BLaER1 treated with 17β-estradiol and CSF1 and Interleukin-3, amounts not matched to agents 10 nM and 100 nM (cell line): ENCODE measurements at regions not wholly inside any gene's neighbourhood (a gene's known extent, or its start where the extent isn't known, plus 50 kb on each side); places are given as distances from the start of the nearest gene placed in this dataset.
A peak's percentile ranks its signal among the peaks of the same experiment; 100 is the strongest.

Source experiments
- H3K27ac ChIP-seq, 11 experiments: shearing (Covaris generic); formaldehyde crosslinking; 2 replicates each; pipeline ENCODE4 v1.8.1; 2022
- H3K27me3 ChIP-seq, 11 experiments: shearing (Covaris generic); formaldehyde crosslinking; 2 replicates each; pipeline ENCODE4 v1.8.1; 2022
- H3K36me3 ChIP-seq, 11 experiments: shearing (Covaris generic); formaldehyde crosslinking; 2 replicates each; pipeline ENCODE4 v1.8.1; 2022
- H3K4me1 ChIP-seq, 10 experiments: shearing (Covaris generic); formaldehyde crosslinking; 2 replicates each; pipeline ENCODE4 v1.8.1; 2022
- H3K4me2 ChIP-seq, 11 experiments: shearing (Covaris generic); formaldehyde crosslinking; 2 replicates each; pipeline ENCODE4 v1.8.1; 2022
- H3K4me3 ChIP-seq, 10 experiments: shearing (Covaris generic); formaldehyde crosslinking; 2 replicates each; pipeline ENCODE4 v1.8.1; 2022
- H3K9ac ChIP-seq, 11 experiments: shearing (Covaris generic); formaldehyde crosslinking; 2 replicates each; pipeline ENCODE4 v1.8.1; 2022
- H3K9me3 ChIP-seq, 11 experiments: shearing (Covaris generic); formaldehyde crosslinking; replicated peaks in 1 of 11; 2 replicates each; pipeline ENCODE4 v1.8.1; 2022
- H4K20me1 ChIP-seq, 11 experiments: shearing (Covaris generic); formaldehyde crosslinking; 2 replicates each; pipeline ENCODE4 v1.8.1; 2022
- Cebpa-rat ChIP-seq, 11 experiments: shearing (Covaris generic); IDR thresholded peaks; 2 replicates each; pipeline ENCODE4 v1.8.1; 2022

- H3K36me3 ChIP-seq, result peaks cover 23 to 92% (median 70%) of the 10 kb centered on the region in 11 experiments
- no peaks in the 10 kb centered on the region for H3K27me3 ChIP-seq
- TF ChIP-seq Cebpa-rat (IDR thresholded peaks at IDR 0.05), result no peak
- peak overlapping the region; percentile 74 to 88 (median 79) for H3K4me2 ChIP-seq
- H4K20me1 ChIP-seq, result no peaks in the 10 kb centered on the region
- H3K4me3 ChIP-seq, result peak overlapping the region; percentile 56 to 71 (median 62)
- H3K4me1 ChIP-seq, result peaks cover 0 to 15% (median 4%) of the 10 kb centered on the region in 10 experiments; a peak in 6 of 20 replicates
- peak overlapping the region in 7 of 11 experiments; percentile 21 to 78 (median 70); a peak in 12 of 22 replicates for H3K27ac ChIP-seq
- peak overlapping the region in 9 of 11 experiments; percentile 25 to 73 (median 64); a peak in 14 of 22 replicates for H3K9ac ChIP-seq
- H3K9me3 ChIP-seq, result peaks cover 21 to 43% (median 24%) of the 10 kb centered on the region in 11 experiments; a peak in 20 of 22 replicates
These were observed 220.3 kb downstream of the OR13H1 start for GRCh38 chrX:131764216-131764615.

GRCh38 chrX:131778269-131779218, 234.7 kb downstream of the OR13H1 start:
- H3K4me3 ChIP-seq, result peak overlapping the region; percentile 54 to 72 (median 58)
- TF ChIP-seq Cebpa-rat (IDR thresholded peaks at IDR 0.05), result no peak
- no peaks in the 10 kb centered on the region for H3K9me3 ChIP-seq
- peaks cover 0 to 4% (median 0%) of the 10 kb centered on the region in 11 experiments; a peak in 3 of 22 replicates for H4K20me1 ChIP-seq
- H3K36me3 ChIP-seq, result peaks cover 4 to 94% (median 76%) of the 10 kb centered on the region in 11 experiments; a peak in 20 of 22 replicates
- H3K4me2 ChIP-seq, result peak overlapping the region; percentile 59 to 85 (median 74)
- peak overlapping the region; percentile 81 to 93 (median 85) for H3K27ac ChIP-seq
- H3K4me1 ChIP-seq, result peaks cover 0 to 24% (median 13%) of the 10 kb centered on the region in 10 experiments; a peak in 14 of 20 replicates
- peaks cover 15 to 32% (median 23%) of the 10 kb centered on the region in 11 experiments for H3K27me3 ChIP-seq
- peak overlapping the region; percentile 77 to 87 (median 82) for H3K9ac ChIP-seq

GRCh38 chrX:131779306-131779705, 235.4 kb downstream of the OR13H1 start:
- Histone ChIP-seq H3K9me3 (no peaks in the 10 kb centered on the region), H3K27me3 (peaks cover 8 to 24% (median 16%) of the 10 kb centered on the region in 11 experiments), H3K4me2 (peak overlapping the region; percentile 59 to 85 (median 74)), H3K4me3 (peak overlapping the region; percentile 54 to 72 (median 58)), H3K27ac (peak overlapping the region; percentile 81 to 93 (median 85); a peak in 21 of 22 replicates), H3K9ac (peak overlapping the region; percentile 77 to 87 (median 82); a peak in 21 of 22 replicates), H3K36me3 (peaks cover 0 to 94% (median 76%) of the 10 kb centered on the region in 11 experiments; a peak in 20 of 22 replicates), H3K4me1 (peaks cover 4 to 28% (median 17%) of the 10 kb centered on the region in 10 experiments; a peak in 15 of 20 replicates), H4K20me1 (no peaks in the 10 kb centered on the region; a peak in 2 of 22 replicates)
- TF ChIP-seq Cebpa-rat (IDR thresholded peaks at IDR 0.05), result no peak

GRCh38 chrX:131779741-131780140, 235.9 kb downstream of the OR13H1 start:
- peak overlapping the region in 2 of 11 experiments; percentile 89 to 93; a peak in 2 of 22 replicates for H3K27ac ChIP-seq
- peak overlapping the region in 3 of 11 experiments; percentile 77 to 85 (median 81); a peak in 2 of 22 replicates for H3K9ac ChIP-seq
- H3K36me3 ChIP-seq, result peaks cover 0 to 94% (median 77%) of the 10 kb centered on the region in 11 experiments; a peak in 20 of 22 replicates
- H4K20me1 ChIP-seq, result no peaks in the 10 kb centered on the region; a peak in 2 of 22 replicates
- no peak for TF ChIP-seq Cebpa-rat (IDR thresholded peaks at IDR 0.05)
- H3K4me3 ChIP-seq, result no peak overlapping the region
- H3K4me2 ChIP-seq, result peak overlapping the region in 9 of 11 experiments; percentile 67 to 85 (median 75); a peak in 13 of 22 replicates
- H3K4me1 ChIP-seq, result peaks cover 4 to 28% (median 17%) of the 10 kb centered on the region in 10 experiments; a peak in 15 of 20 replicates
- H3K9me3 ChIP-seq, result no peaks in the 10 kb centered on the region
- peaks cover 4 to 20% (median 12%) of the 10 kb centered on the region in 11 experiments; a peak in 13 of 22 replicates for H3K27me3 ChIP-seq

- Histone ChIP-seq H3K4me1 (peaks cover 4 to 28% (median 17%) of the 10 kb centered on the region in 10 experiments; a peak in 15 of 20 replicates), H3K4me2 (peak overlapping the region in 5 of 11 experiments; percentile 40 to 77 (median 61); a peak in 5 of 22 replicates), H3K36me3 (peaks cover 0 to 91% (median 67%) of the 10 kb centered on the region in 11 experiments; a peak in 20 of 22 replicates), H4K20me1 (no peaks in the 10 kb centered on the region; a peak in 2 of 22 replicates), H3K4me3 (no peak overlapping the region), H3K9ac (no peak overlapping the region; a peak in 1 of 22 replicates), H3K9me3 (no peaks in the 10 kb centered on the region), H3K27ac (no peak overlapping the region), H3K27me3 (peaks cover 1 to 13% (median 8%) of the 10 kb centered on the region in 11 experiments; a peak in 21 of 22 replicates)
- TF ChIP-seq Cebpa-rat (IDR thresholded peaks at IDR 0.05), result no peak
These were observed 238.8 kb downstream of the OR13H1 start for GRCh38 chrX:131782646-131783045.

- Histone ChIP-seq H3K4me2 (peak overlapping the region; percentile 40 to 77 (median 63)), H3K27ac (peak overlapping the region in 4 of 11 experiments; percentile 15 to 56 (median 31); a peak in 3 of 22 replicates), H3K9me3 (no peaks in the 10 kb centered on the region), H4K20me1 (no peaks in the 10 kb centered on the region; a peak in 3 of 22 replicates), H3K4me1 (peaks cover 0 to 22% (median 11%) of the 10 kb centered on the region in 10 experiments; a peak in 14 of 20 replicates), H3K9ac (peak overlapping the region in 5 of 11 experiments; percentile 1 to 44 (median 34); a peak in 3 of 22 replicates), H3K27me3 (peaks cover 12 to 23% (median 18%) of the 10 kb centered on the region in 11 experiments), H3K36me3 (peaks cover 0 to 91% (median 60%) of the 10 kb centered on the region in 11 experiments; a peak in 20 of 22 replicates), H3K4me3 (peak overlapping the region; percentile 20 to 54 (median 37); a peak in 12 of 20 replicates)
- no peak for TF ChIP-seq Cebpa-rat (IDR thresholded peaks at IDR 0.05)
These were observed 239.4 kb upstream of the STK26 start for GRCh38 chrX:131783555-131784308.

- Histone ChIP-seq H3K27ac (no peak overlapping the region), H3K4me1 (peaks cover 0 to 6% (median 4%) of the 10 kb centered on the region in 10 experiments; a peak in 6 of 20 replicates), H3K4me3 (no peak overlapping the region), H3K9me3 (no peaks in the 10 kb centered on the region; a peak in 1 of 22 replicates), H3K9ac (no peak overlapping the region), H4K20me1 (peaks cover 0 to 6% (median 0%) of the 10 kb centered on the region in 11 experiments; a peak in 3 of 22 replicates), H3K36me3 (peaks cover 9 to 93% (median 45%) of the 10 kb centered on the region in 11 experiments; a peak in 20 of 22 replicates), H3K27me3 (peaks cover 28 to 49% (median 35%) of the 10 kb centered on the region in 11 experiments), H3K4me2 (peak overlapping the region in 1 of 11 experiments; percentile 3; a peak in 1 of 22 replicates)
- TF ChIP-seq Cebpa-rat (IDR thresholded peaks at IDR 0.05), result no peak
These were observed 233.4 kb upstream of the STK26 start for GRCh38 chrX:131789664-131790063.
